H9 (cell line): ENCODE measurements at regions not wholly inside any gene's neighbourhood (a gene's known extent, or its start where the extent isn't known, plus 50 kb on each side); places are given as distances from the start of the nearest gene placed in this dataset.

Experiments
- DNase-seq: peaks from one replicate; pipeline ENCODE4 v3.0.0-alpha.2; 2017
- H2AFZ ChIP-seq: one replicate; pipeline ENCODE4 v1.6.1; 2013; ENCODE audit warnings: mild to moderate bottlenecking, low read length, control low read depth, moderate library complexity
- H2AK5ac ChIP-seq: 2 replicates; pipeline ENCODE4 v1.6.1; 2013; ENCODE audit warnings: low read length, control low read depth, mixed read lengths; ENCODE audit not compliant: insufficient read length
- H2BK120ac ChIP-seq: one replicate; pipeline ENCODE4 v1.6.1; 2013; ENCODE audit warnings: low read depth, mild to moderate bottlenecking, low read length, control low read depth, inconsistent platforms; ENCODE audit not compliant: poor library complexity, severe bottlenecking
- H2BK12ac ChIP-seq: 2 replicates; pipeline ENCODE4 v1.6.1; 2013; ENCODE audit warnings: low read length, control low read depth, mixed read lengths, low read depth; ENCODE audit not compliant: insufficient read length
- H2BK15ac ChIP-seq: 2 replicates; pipeline ENCODE4 v1.6.1; 2013; ENCODE audit warnings: low read depth, low read length, control low read depth
- H2BK20ac ChIP-seq: one replicate; pipeline ENCODE4 v1.6.1; 2013; ENCODE audit warnings: low read depth, mild to moderate bottlenecking, low read length, control low read depth, inconsistent platforms; ENCODE audit not compliant: poor library complexity, severe bottlenecking
- H2BK5ac ChIP-seq: 2 replicates; pipeline ENCODE4 v1.6.1; 2013; ENCODE audit warnings: low read length, control low read depth, mixed read lengths; ENCODE audit not compliant: insufficient read length
- H3K14ac ChIP-seq: 2 replicates; pipeline ENCODE4 v1.6.1; 2013; ENCODE audit warnings: low read length, control low read depth; ENCODE audit not compliant: insufficient read depth
- H3K18ac ChIP-seq: 2 replicates; pipeline ENCODE4 v1.6.1; 2013; ENCODE audit warnings: low read depth, mild to moderate bottlenecking, mixed read lengths, low read length, control low read depth; ENCODE audit not compliant: insufficient read length
- H3K23ac ChIP-seq: 2 replicates; pipeline ENCODE4 v1.6.1; 2013; ENCODE audit warnings: low read length, control low read depth, mixed read lengths, low read depth; ENCODE audit not compliant: insufficient read length
- H3K23me2 ChIP-seq: 2 replicates; pipeline ENCODE4 v1.6.1; 2013; ENCODE audit warnings: low read depth, mild to moderate bottlenecking, mixed read lengths, low read length, control low read depth; ENCODE audit not compliant: insufficient read length, poor library complexity, severe bottlenecking
- H3K27ac ChIP-seq: 2 replicates; pipeline ENCODE4 v1.5.1; 2013; ENCODE audit warnings: low read length, control low read depth, mixed read lengths, low read depth; ENCODE audit not compliant: insufficient read length
- H3K27me3 ChIP-seq: 2 replicates; pipeline ENCODE4 v1.6.1; 2013; ENCODE audit warnings: low read length, control low read depth, inconsistent platforms; ENCODE audit not compliant: insufficient read depth
- H3K4ac ChIP-seq: 2 replicates; pipeline ENCODE4 v1.6.1; 2013; ENCODE audit warnings: low read depth, mild to moderate bottlenecking, control low read depth, inconsistent platforms, low read length, moderate library complexity
- H3K4me1 ChIP-seq: 2 replicates; pipeline ENCODE4 v1.6.1; 2013; ENCODE audit warnings: low read length, control low read depth, inconsistent platforms; ENCODE audit not compliant: insufficient read depth
- H3K4me2 ChIP-seq: 2 replicates; pipeline ENCODE4 v1.6.1; 2013; ENCODE audit warnings: low read length, control low read depth, mixed read lengths; ENCODE audit not compliant: insufficient read length, insufficient read depth
- H3K56ac ChIP-seq: 2 replicates; pipeline ENCODE4 v1.6.1; 2013; ENCODE audit warnings: low read depth, mild to moderate bottlenecking, mixed read lengths, low read length, control low read depth; ENCODE audit not compliant: insufficient read length
- H3K79me1 ChIP-seq: 2 replicates; pipeline ENCODE4 v1.6.1; 2013; ENCODE audit warnings: low read depth, mild to moderate bottlenecking, moderate library complexity, low read length, control low read depth, inconsistent platforms; ENCODE audit not compliant: insufficient read depth, poor library complexity, severe bottlenecking
- H3K79me2 ChIP-seq: 2 replicates; pipeline ENCODE4 v1.6.1; 2013; ENCODE audit warnings: low read length, control low read depth, inconsistent platforms; ENCODE audit not compliant: insufficient read depth
- H3K9ac ChIP-seq: 2 replicates; pipeline ENCODE4 v1.6.1; 2013; ENCODE audit warnings: low read length, control low read depth, mixed read lengths; ENCODE audit not compliant: insufficient read length; ENCODE audit errors: extremely low read depth
- H3K9me3 ChIP-seq: one replicate; pipeline ENCODE4 v1.6.1; 2013; ENCODE audit warnings: low read depth, low read length, inconsistent platforms; ENCODE audit not compliant: control insufficient read depth
- H3T11ph ChIP-seq: one replicate; pipeline ENCODE4 v1.6.1; 2013; ENCODE audit warnings: mild to moderate bottlenecking, low read length, control low read depth, inconsistent platforms
- H4K20me1 ChIP-seq: one replicate; pipeline ENCODE4 v1.6.1; 2013; ENCODE audit not compliant: control insufficient read depth, insufficient read length, insufficient read depth
- H4K5ac ChIP-seq: 2 replicates; pipeline ENCODE4 v1.6.1; 2013; ENCODE audit warnings: low read depth, mild to moderate bottlenecking, mixed read lengths, low read length, control low read depth; ENCODE audit not compliant: insufficient read length
- H4K8ac ChIP-seq: replicated peaks from 2 replicates; pipeline ENCODE4 v1.6.1; 2013; ENCODE audit warnings: low read length, control low read depth, mixed read lengths, low read depth; ENCODE audit not compliant: insufficient read length
- H4K91ac ChIP-seq: 2 replicates; pipeline ENCODE4 v1.6.1; 2013; ENCODE audit warnings: low read depth, mild to moderate bottlenecking, moderate library complexity, mixed read lengths, low read length, control low read depth; ENCODE audit not compliant: insufficient read length
- H3K27ac Mint-ChIP-seq, 3 experiments: 2 replicates in 2 of 3; 3 replicates in 1 of 3; pipeline ENCODE4 v1.8.0; 2020 to 2021; ENCODE audit warnings: mixed read lengths in 3 of 3, mild to moderate bottlenecking in 1 of 3, moderate library complexity in 1 of 3
- H3K27me3 Mint-ChIP-seq: 2 replicates; pipeline ENCODE4 v1.8.0; 2021; ENCODE audit warnings: low read depth, mild to moderate bottlenecking, moderate library complexity, mixed read lengths
- H3K36me3 Mint-ChIP-seq, 3 experiments: 2 replicates in 2 of 3; 3 replicates in 1 of 3; pipeline ENCODE4 v1.8.0; 2020 to 2021; ENCODE audit warnings: low read depth in 3 of 3, mixed read lengths in 3 of 3; ENCODE audit not compliant: insufficient read depth in 1 of 3
- H3K4me1 Mint-ChIP-seq, 2 experiments: 2 replicates each; pipeline ENCODE4 v1.8.0; 2020; ENCODE audit warnings: mixed read lengths in 2 of 2
- H3K4me3 Mint-ChIP-seq, 2 experiments: 2 replicates in 1 of 2; 3 replicates in 1 of 2; pipeline ENCODE4 v1.8.0; 2020 to 2021; ENCODE audit warnings: mild to moderate bottlenecking in 2 of 2, mixed read lengths in 2 of 2, moderate library complexity in 1 of 2
- H3K9me3 Mint-ChIP-seq, 2 experiments: 2 replicates in 1 of 2; 3 replicates in 1 of 2; pipeline ENCODE4 v1.8.0; 2020; ENCODE audit warnings: mild to moderate bottlenecking in 2 of 2, mixed read lengths in 2 of 2, moderate library complexity in 1 of 2
- WGBS: extraction: QIAGEN DNeasy Blood & Tissue Kit; methylation state at CpG from one replicate; pipeline ENCODE4 v1.1.7; 2013; ENCODE audit warnings: missing lambda C conversion rate, low lambda C conversion rate, mixed read lengths; ENCODE audit not compliant: insufficient read length; ENCODE audit errors: extremely low coverage; 5-methylcytosine and 5-hydroxymethylcytosine counted together
- TF ChIP-seq, protein P1 (sequence below): fragments of 200-600 bp; sonication (generic); conservative IDR thresholded peaks from 3 replicates; pipeline ENCODE4 v1.8.0; 2021; ENCODE audit warnings: antibody characterized with exemption, mild to moderate bottlenecking

GRCh38 chr14:34223373-34224148, 238.5 kb downstream of the SPTSSA start:
- Histone ChIP-seq H2BK5ac (no peak overlapping the region), H3K4ac (no peak overlapping the region), H2BK12ac (no peak overlapping the region), H3T11ph (no peak overlapping the region), H2BK120ac (no peak overlapping the region), H3K14ac (no peak overlapping the region), H3K4me2 (no peak overlapping the region), H3K27ac (no peak overlapping the region), H3K4me1 (no peaks in the 10 kb centered on the region; the same call in 1 of the 2 replicates), H3K9me3 (no peaks in the 10 kb centered on the region), H4K91ac (no peak overlapping the region), H4K20me1 (no peaks in the 10 kb centered on the region), H4K8ac (no peak overlapping the region), H4K5ac (no peak overlapping the region), H3K27me3 (no peaks in the 10 kb centered on the region), H3K23ac (no peak overlapping the region), H3K18ac (no peak overlapping the region), H3K23me2 (no peaks in the 10 kb centered on the region), H2AK5ac (no peak overlapping the region), H2BK15ac (no peak overlapping the region), H3K79me2 (no peaks in the 10 kb centered on the region), H2BK20ac (no peak overlapping the region), H2AFZ (no peak overlapping the region), H3K79me1 (no peaks in the 10 kb centered on the region), H3K9ac (no peak overlapping the region), H3K56ac (no peak overlapping the region)
- TF ChIP-seq, protein P1, sequence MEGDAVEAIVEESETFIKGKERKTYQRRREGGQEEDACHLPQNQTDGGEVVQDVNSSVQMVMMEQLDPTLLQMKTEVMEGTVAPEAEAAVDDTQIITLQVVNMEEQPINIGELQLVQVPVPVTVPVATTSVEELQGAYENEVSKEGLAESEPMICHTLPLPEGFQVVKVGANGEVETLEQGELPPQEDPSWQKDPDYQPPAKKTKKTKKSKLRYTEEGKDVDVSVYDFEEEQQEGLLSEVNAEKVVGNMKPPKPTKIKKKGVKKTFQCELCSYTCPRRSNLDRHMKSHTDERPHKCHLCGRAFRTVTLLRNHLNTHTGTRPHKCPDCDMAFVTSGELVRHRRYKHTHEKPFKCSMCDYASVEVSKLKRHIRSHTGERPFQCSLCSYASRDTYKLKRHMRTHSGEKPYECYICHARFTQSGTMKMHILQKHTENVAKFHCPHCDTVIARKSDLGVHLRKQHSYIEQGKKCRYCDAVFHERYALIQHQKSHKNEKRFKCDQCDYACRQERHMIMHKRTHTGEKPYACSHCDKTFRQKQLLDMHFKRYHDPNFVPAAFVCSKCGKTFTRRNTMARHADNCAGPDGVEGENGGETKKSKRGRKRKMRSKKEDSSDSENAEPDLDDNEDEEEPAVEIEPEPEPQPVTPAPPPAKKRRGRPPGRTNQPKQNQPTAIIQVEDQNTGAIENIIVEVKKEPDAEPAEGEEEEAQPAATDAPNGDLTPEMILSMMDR: no peak
- H3K27me3 Mint-ChIP-seq: peaks cover 12% of the 10 kb centered on the region
- H3K27ac Mint-ChIP-seq: no peak overlapping the region
- H3K36me3 Mint-ChIP-seq: no peaks in the 10 kb centered on the region
- no peaks in the 10 kb centered on the region for H3K9me3 Mint-ChIP-seq
- WGBS: no CpG with 5 or more reads among the region's 3 CpGs
- H3K4me3 Mint-ChIP-seq: no peak overlapping the region; a peak in 1 of 5 replicates
- DNase-seq: no peak
- H3K4me1 Mint-ChIP-seq: peaks cover 25 to 28% of the 10 kb centered on the region in 2 experiments
